ENCODE measurements at regions not wholly inside any gene's neighbourhood (a gene's known extent, or its start where the extent isn't known, plus 50 kb on each side); places are given as distances from the start of the nearest gene placed in this dataset.
"Not testable (repeated sequence)": the region's sequence is repeated elsewhere in the genome, so short reads cannot be mapped to it uniquely, and the experiment has no call there.

DNA sequence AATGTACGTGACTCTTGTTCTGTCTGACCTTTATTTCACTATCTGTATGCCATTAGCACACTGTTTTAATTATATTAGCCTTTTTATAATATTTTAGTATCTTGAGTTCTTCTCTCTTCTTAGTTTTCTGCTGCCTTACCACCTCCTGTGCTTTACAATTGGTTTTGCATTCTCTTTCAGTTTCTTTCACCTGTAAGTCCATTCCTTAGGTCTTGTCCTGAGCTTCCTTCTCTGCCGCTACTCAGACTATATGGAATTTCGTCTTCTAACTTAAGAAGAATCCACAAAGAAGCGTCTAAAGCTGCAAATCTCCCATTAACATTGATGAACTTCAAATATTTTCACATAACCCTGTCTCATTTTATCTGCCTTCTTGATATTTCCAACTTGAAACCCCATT lies 642.9 kb downstream of the MAT2B start:
- H3K4me3 ChIP-seq (replicated peaks in 1 of 3), result no peak overlapping the region
- no peak for TF ChIP-seq POLR2A (IDR thresholded peaks at IDR 0.05)
- TF ChIP-seq, protein P1, sequence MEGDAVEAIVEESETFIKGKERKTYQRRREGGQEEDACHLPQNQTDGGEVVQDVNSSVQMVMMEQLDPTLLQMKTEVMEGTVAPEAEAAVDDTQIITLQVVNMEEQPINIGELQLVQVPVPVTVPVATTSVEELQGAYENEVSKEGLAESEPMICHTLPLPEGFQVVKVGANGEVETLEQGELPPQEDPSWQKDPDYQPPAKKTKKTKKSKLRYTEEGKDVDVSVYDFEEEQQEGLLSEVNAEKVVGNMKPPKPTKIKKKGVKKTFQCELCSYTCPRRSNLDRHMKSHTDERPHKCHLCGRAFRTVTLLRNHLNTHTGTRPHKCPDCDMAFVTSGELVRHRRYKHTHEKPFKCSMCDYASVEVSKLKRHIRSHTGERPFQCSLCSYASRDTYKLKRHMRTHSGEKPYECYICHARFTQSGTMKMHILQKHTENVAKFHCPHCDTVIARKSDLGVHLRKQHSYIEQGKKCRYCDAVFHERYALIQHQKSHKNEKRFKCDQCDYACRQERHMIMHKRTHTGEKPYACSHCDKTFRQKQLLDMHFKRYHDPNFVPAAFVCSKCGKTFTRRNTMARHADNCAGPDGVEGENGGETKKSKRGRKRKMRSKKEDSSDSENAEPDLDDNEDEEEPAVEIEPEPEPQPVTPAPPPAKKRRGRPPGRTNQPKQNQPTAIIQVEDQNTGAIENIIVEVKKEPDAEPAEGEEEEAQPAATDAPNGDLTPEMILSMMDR (IDR thresholded peaks at IDR 0.05), result no peak
- no peak for DNase-seq
- intact Hi-C loops (cut with DNase I), result no loop called here
- no peaks in the 10 kb centered on the region for H3K4me1 ChIP-seq
- H3K9me3 ChIP-seq, result no peaks in the 10 kb centered on the region
- H3K36me3 ChIP-seq, result no peaks in the 10 kb centered on the region
- H3K27me3 ChIP-seq, result no peaks in the 10 kb centered on the region
- no peak overlapping the region for H3K27ac ChIP-seq
- WGBS, 2 donors, result 72 to 76% methylated on average over 4 of the region's 4 CpGs

DNA sequence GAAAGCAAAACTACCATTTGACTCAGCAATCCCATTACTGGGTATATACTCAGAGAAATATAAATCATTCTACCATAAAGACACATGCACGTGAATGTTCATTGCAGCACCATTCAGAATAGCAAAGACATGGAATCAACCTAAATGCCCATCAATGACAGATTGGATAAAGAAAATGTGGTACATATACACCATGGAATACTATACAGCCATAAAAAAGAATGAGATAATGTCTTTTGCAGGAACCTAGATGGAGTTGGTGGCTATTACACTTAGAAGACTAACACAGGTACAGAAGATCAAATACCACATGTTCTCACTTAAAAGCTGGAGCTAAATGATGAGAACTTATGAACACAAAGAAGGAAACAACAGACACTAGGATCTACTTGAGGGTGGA lies 647.1 kb downstream of the MAT2B start:
- DNase-seq; H3K9me3 ChIP-seq; H3K27ac ChIP-seq; H3K4me1 ChIP-seq; intact Hi-C loops (cut with DNase I); H3K27me3 ChIP-seq; H3K4me3 ChIP-seq (replicated peaks in 1 of 3); H3K36me3 ChIP-seq: not testable (repeated sequence)
- 92 to 95% methylated on average over 1 of the region's 1 CpG for WGBS, 2 donors

DNA sequence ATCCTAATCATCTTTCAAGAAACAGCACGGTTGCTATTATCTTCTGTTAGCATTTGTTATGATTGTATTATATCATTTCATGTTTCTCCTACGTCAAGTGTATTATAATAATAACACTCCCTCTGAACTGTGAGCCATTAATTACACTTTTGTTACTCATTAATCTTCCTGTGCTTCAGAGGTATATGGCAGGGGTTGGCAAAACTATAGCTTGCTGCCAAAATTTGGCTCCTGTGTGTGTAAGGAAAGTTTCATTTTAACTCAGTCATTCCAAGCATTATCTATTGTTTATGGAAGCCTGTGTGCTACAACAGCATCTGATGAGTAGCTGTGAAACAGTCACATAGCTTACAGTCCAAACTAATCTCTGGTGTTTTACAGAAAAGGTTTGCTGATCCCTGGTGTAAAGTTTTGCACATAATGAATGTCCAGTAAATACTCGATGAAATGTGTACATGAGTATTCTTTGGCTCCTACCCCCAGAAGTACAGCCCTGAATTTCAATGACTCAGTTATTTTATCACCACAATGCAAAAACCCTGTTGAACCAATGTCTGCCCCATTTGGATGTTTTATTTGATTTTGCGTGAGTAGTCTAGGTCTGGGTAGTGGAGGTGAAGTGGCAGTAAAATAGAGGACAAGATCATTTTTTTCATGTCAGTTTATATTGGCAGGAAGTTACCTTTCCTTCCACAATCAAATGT lies 648.2 kb downstream of the MAT2B start:
- intact Hi-C loops (cut with DNase I), result no loop called here
- DNase-seq, result no peak
- 49 to 60% methylated on average over 4 of the region's 4 CpGs for WGBS, 2 donors
- H3K4me3 ChIP-seq (replicated peaks in 1 of 3), result no peak overlapping the region
- H3K27ac ChIP-seq, result no peak overlapping the region
- H3K9me3 ChIP-seq, result no peaks in the 10 kb centered on the region
- H3K27me3 ChIP-seq, result no peaks in the 10 kb centered on the region
- no peaks in the 10 kb centered on the region for H3K4me1 ChIP-seq
- H3K36me3 ChIP-seq, result no peaks in the 10 kb centered on the region
- TF ChIP-seq, protein P1 (IDR thresholded peaks at IDR 0.05), result no peak
- TF ChIP-seq POLR2A (IDR thresholded peaks at IDR 0.05), result no peak

DNA sequence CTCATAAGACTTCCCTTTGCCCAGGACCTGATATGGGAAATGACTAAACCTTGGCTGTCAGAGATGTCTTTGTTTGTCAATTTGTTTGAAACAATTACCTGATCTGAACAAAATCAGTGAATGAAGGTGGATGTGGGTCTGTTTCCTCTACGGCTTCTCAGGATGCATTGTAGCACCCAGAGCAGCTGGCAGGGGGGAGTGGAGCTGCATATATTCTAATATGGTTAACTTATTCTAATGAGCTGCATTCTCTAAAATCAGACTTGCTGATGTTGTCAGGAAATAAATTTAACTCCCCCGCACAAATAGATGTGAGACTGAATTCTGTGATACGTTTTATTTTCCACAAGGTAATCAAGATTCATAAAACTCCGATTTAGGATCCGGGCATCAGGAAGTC lies 665.4 kb downstream of the MAT2B start:
- Histone ChIP-seq H3K4me1 (no peaks in the 10 kb centered on the region), H3K4me3 (replicated peaks in 1 of 3) (no peak overlapping the region), H3K9me3 (no peaks in the 10 kb centered on the region), H3K27ac (no peak overlapping the region), H3K27me3 (no peaks in the 10 kb centered on the region), H3K36me3 (no peaks in the 10 kb centered on the region)
- 82 to 88% methylated on average over 5 of the region's 5 CpGs for WGBS, 2 donors
- intact Hi-C loops (cut with DNase I), result no loop called here
- DNase-seq, result no peak
- TF ChIP-seq, protein P1 (IDR thresholded peaks at IDR 0.05), result no peak
- no peak for TF ChIP-seq POLR2A (IDR thresholded peaks at IDR 0.05)

DNA sequence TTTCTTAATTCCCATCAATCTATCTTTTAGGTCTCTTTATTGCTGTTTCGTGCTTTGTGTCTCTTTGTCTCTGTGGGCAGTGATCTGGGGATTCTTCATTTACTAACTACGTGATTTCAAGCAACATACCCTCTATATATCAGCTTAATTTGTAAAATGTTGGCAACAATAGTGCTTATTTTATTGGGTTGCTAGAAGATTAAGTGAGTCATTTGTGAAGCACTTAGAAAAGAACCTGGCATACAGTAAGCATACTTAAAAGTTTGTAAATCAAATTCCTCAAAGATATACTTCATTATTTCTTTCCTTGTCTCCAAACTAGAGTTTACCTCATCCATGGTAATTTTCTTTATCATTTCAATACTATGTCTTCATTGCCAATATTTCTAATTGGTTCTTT lies 669.7 kb downstream of the MAT2B start:
- no peaks in the 10 kb centered on the region for H3K36me3 ChIP-seq
- 75 to 82% methylated on average over 2 of the region's 2 CpGs for WGBS, 2 donors
- H3K9me3 ChIP-seq, result no peaks in the 10 kb centered on the region
- no peaks in the 10 kb centered on the region for H3K4me1 ChIP-seq
- intact Hi-C loops (cut with DNase I), result no loop called here
- TF ChIP-seq, protein P1 (IDR thresholded peaks at IDR 0.05), result no peak
- TF ChIP-seq POLR2A (IDR thresholded peaks at IDR 0.05), result no peak
- no peak overlapping the region for H3K27ac ChIP-seq
- no peak for DNase-seq
- H3K4me3 ChIP-seq (replicated peaks in 1 of 3), result no peak overlapping the region
- H3K27me3 ChIP-seq, result no peaks in the 10 kb centered on the region

Data from thyroid gland (tissue), 4 donors.